Epithelial cell of prostate (primary cell): ENCODE measurements at regions not wholly inside any gene's neighbourhood (a gene's known extent, or its start where the extent isn't known, plus 50 kb on each side); places are given as distances from the start of the nearest gene placed in this dataset.

Experiments
- DNase-seq: peaks from one replicate; pipeline ENCODE4 v3.0.0-alpha.2; 2011; ENCODE audit warnings: low read depth, low spot score
- H3K27ac ChIP-seq: fragments of 450-650 bp; 2 replicates; pipeline ENCODE4 v1.5.1; 2017; ENCODE audit warnings: mild to moderate bottlenecking

DNA sequence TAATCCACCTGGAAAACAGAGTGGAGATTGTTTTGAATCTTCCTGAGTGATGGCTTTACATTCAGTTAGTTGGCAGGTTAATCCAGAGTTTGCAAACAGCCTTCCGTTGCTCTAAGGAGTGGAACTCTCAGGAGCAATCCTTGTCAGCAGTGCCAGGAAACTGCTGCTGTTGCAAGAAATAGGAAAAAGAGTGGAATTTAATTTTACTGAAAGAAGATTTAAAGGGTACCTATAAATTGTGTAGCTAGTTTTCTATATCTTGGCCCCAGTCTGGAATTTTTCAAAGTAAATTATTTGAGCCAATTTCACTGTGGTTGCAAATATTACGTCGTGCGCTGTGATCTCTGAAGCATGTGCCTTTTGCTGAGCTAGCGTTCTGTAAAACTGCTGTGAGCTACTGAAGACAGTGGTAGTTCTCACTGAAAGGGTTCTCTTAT lies 55.5 kb upstream of the SLC5A12 start:
- DNase-seq: no peak
- H3K27ac ChIP-seq: peak overlapping the region; percentile 51

- H3K27ac ChIP-seq: peak overlapping the region; percentile 51
- peak; percentile 62 for DNase-seq
These were observed 56.3 kb upstream of the SLC5A12 start for GRCh38 chr11:26778000-26778757.

DNA sequence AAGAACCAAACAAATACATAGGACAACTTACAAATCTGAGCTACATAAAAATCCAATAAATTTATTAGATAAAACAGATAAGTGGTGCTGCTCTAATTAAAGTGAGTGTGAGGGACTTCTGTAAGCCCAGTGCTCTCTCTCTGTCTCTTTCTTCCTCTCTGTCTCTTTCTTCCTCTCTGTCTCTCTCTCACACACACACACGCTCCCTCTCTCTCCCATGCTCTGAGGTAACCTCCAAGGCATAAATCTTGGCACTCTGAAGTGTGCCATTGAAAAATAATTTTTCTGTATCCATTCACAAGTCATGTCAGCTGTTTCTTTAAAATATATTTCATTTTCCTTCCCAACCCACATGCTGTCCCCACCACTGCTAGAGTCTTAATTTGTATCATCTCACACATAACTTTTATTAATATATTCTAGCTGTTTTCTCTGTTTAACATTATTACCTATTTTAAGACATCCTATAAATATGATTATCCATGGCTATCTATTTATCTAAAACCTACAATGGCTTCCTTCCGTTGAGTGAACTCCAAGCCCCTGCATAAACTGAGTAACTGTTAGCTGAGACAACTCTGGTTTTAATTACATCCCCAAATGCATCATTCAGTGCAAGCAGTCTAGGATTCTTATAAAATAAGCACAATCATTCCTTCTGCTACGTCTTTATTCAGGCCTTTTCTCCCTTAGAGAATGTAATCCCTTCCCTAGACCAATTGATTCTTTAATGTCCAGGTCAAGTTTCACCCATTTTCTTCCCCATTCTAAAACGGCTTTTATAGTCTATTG lies 57.4 kb upstream of the SLC5A12 start:
- no peak for DNase-seq
- H3K27ac ChIP-seq: peak overlapping the region; percentile 51

DNA sequence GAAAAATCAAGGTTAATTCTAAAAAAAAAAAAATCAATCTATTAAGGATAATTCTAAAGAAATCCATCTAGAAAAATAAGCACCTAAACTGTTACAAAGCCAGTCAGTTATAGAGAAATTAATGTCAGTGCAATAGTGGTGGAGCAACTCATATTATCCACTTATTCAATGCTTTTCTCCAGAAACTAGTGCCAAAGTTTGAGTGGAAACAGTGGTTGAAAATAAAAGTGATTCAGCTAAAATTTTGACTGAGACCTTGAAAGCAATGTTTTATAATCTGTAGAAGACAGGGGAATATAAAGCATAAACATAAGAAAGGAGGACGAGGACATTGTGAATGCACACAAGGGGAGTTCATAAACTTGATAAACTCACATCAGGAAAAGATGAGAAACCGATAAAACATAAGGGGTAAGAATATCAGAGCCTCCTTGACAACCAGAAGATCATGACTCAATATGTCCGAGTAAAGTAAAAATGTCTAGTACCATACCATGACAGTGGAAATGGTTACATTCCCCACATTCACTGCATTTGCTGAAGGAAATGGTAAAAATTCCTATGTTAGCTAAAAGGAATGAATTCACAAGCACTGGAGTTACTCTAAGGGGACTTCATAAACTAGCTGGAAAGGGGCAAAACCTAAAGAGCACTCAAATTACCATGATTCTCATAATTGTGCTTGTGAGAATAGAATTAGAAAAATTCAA lies 58.7 kb upstream of the SLC5A12 start:
- no peak overlapping the region for H3K27ac ChIP-seq
- DNase-seq: no peak

DNA sequence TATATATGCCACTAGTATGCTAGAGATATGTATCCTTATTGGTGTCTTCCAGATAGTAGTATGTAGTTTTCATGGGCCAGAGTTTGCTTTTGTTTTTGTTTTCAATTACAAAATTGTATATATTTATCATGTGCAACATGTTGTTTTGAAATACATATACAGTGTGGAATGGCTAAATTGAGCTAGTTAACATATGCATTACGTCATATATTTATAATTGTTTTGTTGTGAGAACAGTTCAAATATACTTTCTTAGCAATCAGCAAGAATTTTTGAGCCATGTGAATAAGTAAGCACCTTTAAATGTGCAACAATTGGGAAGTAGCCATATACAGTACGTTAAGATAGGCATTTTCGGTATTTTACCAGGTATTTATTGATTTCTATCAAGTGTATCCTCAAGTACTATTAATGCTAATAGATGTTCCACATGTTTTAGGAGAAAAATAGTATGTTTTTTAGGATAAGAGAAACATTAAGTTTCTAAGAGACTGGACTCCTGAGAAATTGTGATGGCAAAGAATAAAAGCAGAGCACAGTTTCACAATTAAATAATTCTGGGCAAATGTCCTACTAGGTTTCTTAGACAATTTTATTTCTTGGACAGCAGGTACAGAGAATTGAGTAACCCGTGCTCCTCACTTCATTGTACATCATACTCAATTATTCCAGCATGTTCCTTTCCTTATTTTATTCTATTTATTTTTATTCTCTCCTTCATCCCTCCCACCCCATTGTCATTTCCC lies 60.5 kb upstream of the SLC5A12 start:
- H3K27ac ChIP-seq: no peak overlapping the region

DNA sequence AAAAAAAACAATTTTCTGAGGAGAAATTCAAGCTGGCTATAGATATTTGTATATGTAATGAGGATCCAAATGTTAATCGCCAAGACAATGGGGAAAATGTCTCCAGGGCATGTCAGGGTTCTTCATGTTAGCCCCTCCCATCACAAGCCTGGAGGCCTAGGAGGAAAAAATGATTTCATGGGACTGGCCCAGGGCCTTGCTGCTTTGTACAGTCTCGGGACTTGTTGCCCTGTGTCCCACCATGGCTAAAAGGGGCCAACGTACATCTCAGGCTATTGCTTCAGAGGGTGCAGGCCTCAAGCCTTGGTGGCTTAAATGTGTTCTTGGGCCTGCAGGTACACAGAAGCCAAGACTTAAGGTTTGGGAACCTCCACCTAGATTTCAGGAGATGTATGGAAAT lies 62.1 kb upstream of the SLC5A12 start:
- no peak overlapping the region for H3K27ac ChIP-seq
- no peak for DNase-seq

More for the DNA sequence above, 60.5 kb upstream of the SLC5A12 start:
- no peak for DNase-seq

- no peak for DNase-seq
- no peak overlapping the region for H3K27ac ChIP-seq
These were observed 68.9 kb upstream of the SLC5A12 start for GRCh38 chr11:26790738-26791137.

DNA sequence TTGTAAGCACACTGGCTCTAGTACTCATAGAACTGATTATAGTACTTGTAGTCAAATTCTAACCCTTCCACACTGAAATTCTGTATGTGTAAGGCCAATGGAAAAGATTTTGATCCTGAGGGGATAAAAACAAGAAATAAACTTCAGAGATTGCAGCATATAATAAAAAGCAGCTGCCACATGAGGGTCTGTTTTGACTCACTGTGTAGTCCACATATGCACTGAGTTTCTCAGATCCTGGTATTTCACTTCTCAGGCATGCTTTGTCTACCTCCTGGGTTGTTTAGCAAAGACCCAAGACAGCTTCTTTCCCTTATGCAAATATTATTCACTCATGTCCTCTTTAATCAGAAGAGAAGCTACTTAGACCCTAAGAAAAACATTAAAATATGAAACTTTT lies 71.1 kb upstream of the SLC5A12 start:
- H3K27ac ChIP-seq: no peak overlapping the region
- no peak for DNase-seq

GRCh38 chr11:26793487-26793886 lies 71.6 kb upstream of the SLC5A12 start:
- no peak for DNase-seq

DNA sequence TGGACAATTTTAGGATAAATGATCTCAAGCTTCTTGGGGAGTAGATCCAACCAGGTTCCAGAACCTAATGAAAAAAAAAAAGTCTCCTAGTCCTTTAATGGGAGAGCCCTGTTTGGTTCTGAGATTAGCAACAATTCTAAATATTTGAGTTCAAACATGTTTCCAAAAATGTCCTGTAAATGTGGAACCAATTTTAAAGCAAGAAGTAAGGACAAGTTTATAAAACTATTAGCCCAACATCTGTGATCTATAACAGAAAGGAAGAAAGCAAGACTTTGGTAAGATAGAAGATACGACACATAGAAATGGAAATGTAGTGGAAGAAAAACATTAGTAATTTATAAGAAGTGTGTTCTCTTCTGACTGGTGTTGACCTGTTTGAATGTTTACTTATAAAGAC lies 79.7 kb upstream of the SLC5A12 start:
- DNase-seq: no peak

More at GRCh38 chr11:26793487-26793886, 71.6 kb upstream of the SLC5A12 start:
- H3K27ac ChIP-seq: no peak overlapping the region

GRCh38 chr11:26805001-26805400 lies 83.1 kb upstream of the SLC5A12 start:
- no peak overlapping the region for H3K27ac ChIP-seq
- DNase-seq: no peak

More for the DNA sequence above, 79.7 kb upstream of the SLC5A12 start:
- H3K27ac ChIP-seq: no peak overlapping the region

- H3K27ac ChIP-seq: no peak overlapping the region
- DNase-seq: peak; percentile 18
These were observed 84.4 kb upstream of the SLC5A12 start for GRCh38 chr11:26806219-26806618.

- peak overlapping the region; percentile 62 for H3K27ac ChIP-seq
- peak; percentile 41 for DNase-seq
These were observed 98.9 kb upstream of the SLC5A12 start for GRCh38 chr11:26820739-26821138.

DNA sequence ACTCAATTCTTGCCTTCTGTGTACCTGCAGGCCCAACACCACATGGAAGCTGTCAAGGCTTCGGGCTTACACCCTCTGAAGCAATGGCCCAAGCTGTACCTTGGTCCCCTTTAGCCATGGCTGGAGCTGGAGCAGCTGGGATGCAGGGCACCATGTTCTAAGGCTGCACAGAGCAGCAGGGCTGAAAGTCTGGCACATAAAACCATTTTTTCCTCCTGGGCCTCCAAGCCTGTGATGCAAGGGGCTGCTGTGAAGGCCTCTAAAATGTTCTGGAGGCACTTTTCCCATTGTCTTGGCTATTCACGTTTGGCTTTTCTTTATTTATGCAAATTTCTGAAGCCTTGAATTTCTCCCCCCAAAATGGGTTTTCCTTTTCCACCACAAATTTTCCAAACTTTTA lies 102.1 kb upstream of the SLC5A12 start:
- DNase-seq: no peak
- no peak overlapping the region for H3K27ac ChIP-seq

- DNase-seq: no peak
- no peak overlapping the region for H3K27ac ChIP-seq
These were observed 105.8 kb upstream of the SLC5A12 start for GRCh38 chr11:26827567-26828081.

GRCh38 chr11:26828288-26828687 lies 106.4 kb upstream of the SLC5A12 start:
- H3K27ac ChIP-seq: no peak overlapping the region
- no peak for DNase-seq

DNA sequence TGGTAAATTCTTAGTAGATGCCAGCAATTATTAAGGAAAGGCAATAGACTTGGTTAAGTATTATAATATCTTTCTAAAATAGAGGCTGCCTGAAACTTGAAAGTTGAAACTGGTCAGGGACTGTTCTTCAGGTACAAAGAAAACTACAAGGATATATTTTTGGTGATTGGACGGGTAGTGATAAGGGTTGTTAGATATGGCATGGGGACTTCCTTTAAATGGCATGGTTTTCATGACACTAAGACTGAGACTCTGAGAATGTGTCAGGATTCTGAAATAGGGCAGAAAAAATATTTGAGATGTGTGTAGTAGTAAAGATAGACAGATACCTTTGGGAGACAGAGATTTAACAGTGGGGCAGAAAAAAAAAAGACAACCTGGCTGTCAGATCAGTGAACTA lies 108.4 kb upstream of the SLC5A12 start:
- no peak overlapping the region for H3K27ac ChIP-seq
- no peak for DNase-seq

DNA sequence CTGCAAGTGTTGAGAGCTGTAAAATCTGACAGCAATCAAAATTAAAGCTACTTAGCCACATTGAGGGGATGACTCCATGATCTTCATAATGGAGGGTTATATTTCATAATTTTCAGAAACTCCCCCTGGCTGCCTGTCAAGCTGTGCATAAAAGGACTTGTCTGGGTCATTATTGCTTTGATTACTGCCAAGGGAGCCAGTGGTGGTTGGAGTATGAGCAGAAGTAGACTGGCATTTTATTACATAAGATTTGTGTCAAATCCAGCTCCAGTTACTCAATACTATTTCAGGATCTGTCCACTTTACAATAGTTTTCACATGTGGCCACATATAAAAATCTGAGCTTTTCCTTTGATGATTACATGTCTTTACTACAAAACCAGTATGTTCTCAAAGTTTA lies 108.9 kb upstream of the SLC5A12 start:
- no peak for DNase-seq
- no peak overlapping the region for H3K27ac ChIP-seq

- no peak for DNase-seq
- H3K27ac ChIP-seq: no peak overlapping the region
These were observed 112.7 kb upstream of the SLC5A12 start for GRCh38 chr11:26834601-26835000.

DNA sequence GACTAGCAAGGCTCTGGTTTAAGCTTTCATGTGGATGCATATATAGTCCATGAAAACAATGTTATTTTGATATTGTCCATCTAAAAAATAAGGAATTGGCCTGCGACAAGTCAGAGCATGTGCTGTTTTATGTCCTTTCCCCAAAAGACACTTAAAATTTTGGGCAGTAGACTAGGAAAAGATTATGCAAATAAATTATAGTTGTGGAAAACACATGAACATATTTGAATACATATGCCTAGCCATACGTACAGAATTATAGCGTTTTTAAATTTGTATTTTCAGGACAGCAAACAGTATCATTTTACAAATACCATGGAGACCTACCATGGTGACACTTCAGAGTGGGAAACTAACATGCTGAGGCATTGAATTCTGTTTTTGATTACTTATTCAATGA lies 113.8 kb upstream of the SLC5A12 start:
- no peak for DNase-seq
- no peak overlapping the region for H3K27ac ChIP-seq
